ENCODE measurements at regions not wholly inside any gene's neighbourhood (a gene's known extent, or its start where the extent isn't known, plus 50 kb on each side); places are given as distances from the start of the nearest gene placed in this dataset.
"Not testable (repeated sequence)": the region's sequence is repeated elsewhere in the genome, so short reads cannot be mapped to it uniquely, and the experiment has no call there.

DNA sequence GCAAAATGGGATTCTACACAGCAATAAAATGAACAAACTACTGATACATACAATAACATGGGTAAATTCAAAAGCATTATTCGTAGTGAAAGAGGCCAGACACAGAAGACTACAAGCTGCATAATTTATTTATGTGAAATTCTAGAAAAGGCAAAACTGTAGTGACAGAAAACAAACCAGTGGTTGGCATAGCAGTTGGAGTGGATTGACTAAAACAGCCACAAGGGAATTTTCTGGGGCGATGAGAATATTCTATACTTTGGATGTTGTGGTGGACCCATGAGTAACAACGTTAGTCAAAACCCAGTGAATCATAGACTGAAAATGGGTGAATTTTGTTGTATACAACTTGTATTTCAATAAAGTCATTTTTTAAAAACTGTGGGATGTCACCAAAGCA lies 63.2 kb upstream of the RPL38 start:
- TF ChIP-seq, protein P1, sequence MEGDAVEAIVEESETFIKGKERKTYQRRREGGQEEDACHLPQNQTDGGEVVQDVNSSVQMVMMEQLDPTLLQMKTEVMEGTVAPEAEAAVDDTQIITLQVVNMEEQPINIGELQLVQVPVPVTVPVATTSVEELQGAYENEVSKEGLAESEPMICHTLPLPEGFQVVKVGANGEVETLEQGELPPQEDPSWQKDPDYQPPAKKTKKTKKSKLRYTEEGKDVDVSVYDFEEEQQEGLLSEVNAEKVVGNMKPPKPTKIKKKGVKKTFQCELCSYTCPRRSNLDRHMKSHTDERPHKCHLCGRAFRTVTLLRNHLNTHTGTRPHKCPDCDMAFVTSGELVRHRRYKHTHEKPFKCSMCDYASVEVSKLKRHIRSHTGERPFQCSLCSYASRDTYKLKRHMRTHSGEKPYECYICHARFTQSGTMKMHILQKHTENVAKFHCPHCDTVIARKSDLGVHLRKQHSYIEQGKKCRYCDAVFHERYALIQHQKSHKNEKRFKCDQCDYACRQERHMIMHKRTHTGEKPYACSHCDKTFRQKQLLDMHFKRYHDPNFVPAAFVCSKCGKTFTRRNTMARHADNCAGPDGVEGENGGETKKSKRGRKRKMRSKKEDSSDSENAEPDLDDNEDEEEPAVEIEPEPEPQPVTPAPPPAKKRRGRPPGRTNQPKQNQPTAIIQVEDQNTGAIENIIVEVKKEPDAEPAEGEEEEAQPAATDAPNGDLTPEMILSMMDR (conservative IDR thresholded peaks at IDR 0.05; ENCODE audit: low read depth, low read length) = no peak
- H3K4me3 ChIP-seq (ENCODE audit: low read depth, low read length) = no peak overlapping the region
- DNase-seq (ENCODE audit: low read depth) = no peak

- DNase-seq (ENCODE audit: low read depth) = no peak
- TF ChIP-seq, protein P1 (conservative IDR thresholded peaks at IDR 0.05; ENCODE audit: low read depth, low read length) = no peak
- H3K4me3 ChIP-seq (ENCODE audit: low read depth, low read length) = no peak overlapping the region
These were observed 61.9 kb upstream of the RPL38 start for GRCh38 chr17:74141612-74142011.

- not testable (repeated sequence) for DNase-seq (ENCODE audit: low read depth); H3K4me3 ChIP-seq (ENCODE audit: low read depth, low read length)
These were observed 60.2 kb upstream of the RPL38 start for GRCh38 chr17:74143318-74143717.

GRCh38 chr17:74145756-74146155 lies 57.7 kb upstream of the RPL38 start:
- no peak overlapping the region for H3K4me3 ChIP-seq (ENCODE audit: low read depth, low read length)
- TF ChIP-seq, protein P1 (conservative IDR thresholded peaks at IDR 0.05; ENCODE audit: low read depth, low read length) = no peak
- DNase-seq (ENCODE audit: low read depth) = no peak

DNA sequence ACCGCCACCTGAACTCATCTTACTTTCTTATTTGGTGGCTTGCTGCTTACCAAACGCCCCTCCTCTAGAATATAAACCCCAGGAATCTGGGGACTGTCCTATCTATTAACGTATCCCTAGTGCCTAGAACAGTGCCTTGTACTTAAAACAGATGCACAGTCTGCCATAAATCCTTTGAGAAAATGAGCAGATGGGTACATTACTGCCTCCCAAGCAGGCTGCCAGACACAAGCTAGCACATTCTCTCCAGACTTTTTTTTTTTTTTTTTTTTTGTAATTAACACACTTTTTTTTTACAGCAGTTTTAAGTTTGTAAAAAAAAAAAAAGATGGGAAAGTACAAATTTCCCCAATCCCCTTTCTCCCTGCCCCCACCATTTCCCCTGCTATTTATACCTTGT lies 57.3 kb upstream of the RPL38 start:
- no peak for DNase-seq (ENCODE audit: low read depth)
- TF ChIP-seq, protein P1 (conservative IDR thresholded peaks at IDR 0.05; ENCODE audit: low read depth, low read length) = no peak
- H3K4me3 ChIP-seq (ENCODE audit: low read depth, low read length) = no peak overlapping the region

- no peak for DNase-seq (ENCODE audit: low read depth)
- TF ChIP-seq, protein P1 (conservative IDR thresholded peaks at IDR 0.05; ENCODE audit: low read depth, low read length) = no peak
- no peak overlapping the region for H3K4me3 ChIP-seq (ENCODE audit: low read depth, low read length)
These were observed 56.2 kb upstream of the RPL38 start for GRCh38 chr17:74147056-74147835.

DNA sequence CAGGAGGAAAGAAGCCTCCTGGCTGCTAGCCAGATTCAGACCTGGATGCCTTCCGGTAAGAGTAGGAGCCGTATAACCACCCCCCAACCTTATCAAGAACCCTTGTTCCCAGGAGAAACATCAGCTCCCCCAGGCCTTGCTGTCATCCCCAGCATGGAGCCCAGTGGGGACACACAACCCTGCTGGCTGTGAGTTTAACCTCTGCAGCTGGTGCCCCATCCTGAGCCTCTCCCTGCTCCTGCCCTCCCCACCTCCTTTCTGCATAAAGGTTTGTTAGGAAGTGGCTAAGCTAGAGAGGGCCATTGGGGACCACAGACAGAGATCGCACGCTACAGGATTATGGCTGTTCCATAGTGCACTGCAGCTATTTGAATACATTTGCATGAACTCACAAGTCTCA lies 55.5 kb upstream of the RPL38 start:
- no peak for DNase-seq (ENCODE audit: low read depth)
- no peak overlapping the region for H3K4me3 ChIP-seq (ENCODE audit: low read depth, low read length)
- TF ChIP-seq, protein P1 (conservative IDR thresholded peaks at IDR 0.05; ENCODE audit: low read depth, low read length) = no peak
